Suppressor macrophage treated with lipopolysaccharide for 1 hour (primary cell): ENCODE measurements at regions not wholly inside any gene's neighbourhood (a gene's known extent, or its start where the extent isn't known, plus 50 kb on each side); places are given as distances from the start of the nearest gene placed in this dataset.
"Not testable (repeated sequence)": the region's sequence is repeated elsewhere in the genome, so short reads cannot be mapped to it uniquely, and the experiment has no call there.

Experiments
- DNase-seq, 3 donors: peaks; one replicate each; pipeline ENCODE4 v3.0.0-alpha.2; 2020 to 2022

- no peak for DNase-seq
Observed at GRCh38 chr6:135605278-135605790, 107.8 kb upstream of the AHI1 start.

- DNase-seq = no peak
Observed at GRCh38 chr6:135606392-135606791, 108.9 kb upstream of the AHI1 start.

GRCh38 chr6:135608031-135608430 lies 110.5 kb upstream of the AHI1 start:
- no peak for DNase-seq

- DNase-seq = not testable (repeated sequence)
Observed at GRCh38 chr6:135610192-135610591, 112.7 kb upstream of the AHI1 start.

- DNase-seq = no peak
Observed at GRCh38 chr6:135616655-135617054, 119.1 kb upstream of the AHI1 start.

GRCh38 chr6:135617222-135617621 lies 119.7 kb upstream of the AHI1 start:
- DNase-seq = no peak

- DNase-seq = no peak
Observed at GRCh38 chr6:135622081-135622480, 124.5 kb upstream of the AHI1 start.

- no peak for DNase-seq
Observed at GRCh38 chr6:135623979-135624378, 126.4 kb upstream of the AHI1 start.

GRCh38 chr6:135624402-135625295 lies 127.1 kb upstream of the AHI1 start:
- no peak for DNase-seq

GRCh38 chr6:135626001-135626400 lies 128.5 kb upstream of the AHI1 start:
- DNase-seq = not testable (repeated sequence)

GRCh38 chr6:135627092-135627715 lies 129.7 kb upstream of the AHI1 start:
- no peak for DNase-seq

GRCh38 chr6:135630789-135631376 lies 133.3 kb upstream of the AHI1 start:
- no peak for DNase-seq

- no peak for DNase-seq
Observed at GRCh38 chr6:135631821-135632220, 134.3 kb upstream of the AHI1 start.

GRCh38 chr6:135633573-135633972 lies 136.0 kb upstream of the AHI1 start:
- no peak for DNase-seq

GRCh38 chr6:135637701-135638100 lies 140.2 kb upstream of the AHI1 start:
- no peak for DNase-seq

- no peak for DNase-seq
Observed at GRCh38 chr6:135638108-135638507, 140.6 kb upstream of the AHI1 start.

GRCh38 chr6:135640048-135640447 lies 142.5 kb upstream of the AHI1 start:
- no peak for DNase-seq

- DNase-seq = no peak
Observed at GRCh38 chr6:135640449-135641111, 143.0 kb upstream of the AHI1 start.

- DNase-seq = no peak
Observed at GRCh38 chr6:135642912-135643311, 145.4 kb upstream of the AHI1 start.

- no peak for DNase-seq
Observed at GRCh38 chr6:135644394-135644793, 146.9 kb upstream of the AHI1 start.

GRCh38 chr6:135647521-135647920 lies 150.0 kb upstream of the AHI1 start:
- DNase-seq = peak; percentile 23 to 57 (median 29)

- peak; percentile 16 to 67 (median 57) for DNase-seq
Observed at GRCh38 chr6:135651964-135652755, 154.6 kb upstream of the AHI1 start.
